KMS-11 (cell line): ENCODE measurements at regions not wholly inside any gene's neighbourhood (a gene's known extent, or its start where the extent isn't known, plus 50 kb on each side); places are given as distances from the start of the nearest gene placed in this dataset.
"Not testable (repeated sequence)": the region's sequence is repeated elsewhere in the genome, so short reads cannot be mapped to it uniquely, and the experiment has no call there.

Experiments used
- H2AFZ ChIP-seq: fragments of 200-600 bp; sonication (generic); 2 replicates; pipeline ENCODE4 v1.6.1; 2016; ENCODE audit warnings: antibody characterized with exemption, mixed run types, low read depth
- H3K27ac ChIP-seq: fragments of 200-600 bp; sonication (generic); 2 replicates; pipeline ENCODE4 v1.6.1; 2016; ENCODE audit warnings: mild to moderate bottlenecking, mixed run types
- H3K27me3 ChIP-seq: fragments of 200-600 bp; sonication (generic); 2 replicates; pipeline ENCODE4 v1.6.1; 2017; ENCODE audit warnings: mild to moderate bottlenecking, low read depth, mixed run types, moderate library complexity; ENCODE audit not compliant: insufficient read depth
- H3K36me3 ChIP-seq: fragments of 200-600 bp; sonication (generic); 2 replicates; pipeline ENCODE4 v1.6.1; 2017; ENCODE audit warnings: mild to moderate bottlenecking, mixed run types; ENCODE audit not compliant: insufficient read depth
- H3K4me1 ChIP-seq: fragments of 200-600 bp; sonication (generic); 2 replicates; pipeline ENCODE4 v1.6.1; 2016; ENCODE audit warnings: mild to moderate bottlenecking, low read depth, mixed run types; ENCODE audit not compliant: poor library complexity, severe bottlenecking
- H3K4me2 ChIP-seq: fragments of 200-600 bp; sonication (generic); 2 replicates; pipeline ENCODE4 v1.7.0; 2016; ENCODE audit warnings: mild to moderate bottlenecking, mixed run types
- H3K4me3 ChIP-seq: fragments of 200-600 bp; sonication (generic); IDR thresholded peaks from 2 replicates; pipeline ENCODE4 v1.6.1; 2017; ENCODE audit warnings: low read depth, low read length, mixed read lengths; ENCODE audit not compliant: insufficient read depth
- H3K79me2 ChIP-seq: fragments of 200-600 bp; sonication (generic); 2 replicates; pipeline ENCODE4 v1.6.1; 2016; ENCODE audit warnings: low read depth, mixed run types; ENCODE audit not compliant: insufficient read depth
- H3K9ac ChIP-seq: fragments of 200-600 bp; sonication (generic); 2 replicates; pipeline ENCODE4 v1.6.1; 2016; ENCODE audit warnings: mild to moderate bottlenecking, mixed run types
- H4K20me1 ChIP-seq: fragments of 200-600 bp; sonication (generic); 2 replicates; pipeline ENCODE4 v1.6.1; 2016; ENCODE audit warnings: mild to moderate bottlenecking, mixed run types; ENCODE audit not compliant: insufficient read depth
- TF ChIP-seq, protein P1 (sequence below): fragments of 200-600 bp; sonication (generic); conservative IDR thresholded peaks from 2 replicates; pipeline ENCODE4 v1.6.1; 2017; ENCODE audit warnings: low read depth, mild to moderate bottlenecking, antibody characterized with exemption, low read length, moderate library complexity, mixed read lengths

DNA sequence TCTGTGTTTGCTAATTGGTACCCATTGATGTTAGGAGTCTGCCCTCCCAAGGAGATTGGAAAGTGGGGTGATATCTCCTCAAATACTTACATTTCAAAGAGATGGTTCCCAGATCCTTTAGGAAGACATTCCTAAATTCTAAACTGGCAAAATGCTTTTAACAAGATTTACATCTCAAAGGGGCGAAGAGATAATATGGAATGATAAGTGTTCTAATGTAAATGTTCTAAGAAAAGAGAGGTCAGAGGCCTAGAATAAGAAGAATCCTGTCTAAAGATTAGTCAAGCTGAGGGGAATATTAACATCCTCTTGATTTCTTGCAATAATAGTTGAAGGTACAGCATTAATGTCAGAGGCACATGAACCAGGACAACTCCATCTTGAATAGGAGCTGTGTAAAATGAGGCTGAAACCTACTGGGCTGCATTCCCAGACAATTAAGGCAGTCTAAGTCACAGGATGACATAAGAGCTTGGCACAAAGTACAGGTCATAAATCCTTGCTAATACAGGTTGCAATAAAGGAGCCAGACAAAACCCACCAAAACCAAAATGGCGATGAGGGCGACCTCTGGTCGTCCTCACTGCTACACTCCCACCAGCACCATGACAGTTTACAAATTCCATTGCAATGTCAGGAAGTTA lies 2248.1 kb downstream of the ARAP2 start:
- no peaks in the 10 kb centered on the region for H3K79me2 ChIP-seq
- no peak overlapping the region for H3K4me3 ChIP-seq
- H3K36me3 ChIP-seq: no peaks in the 10 kb centered on the region
- H2AFZ ChIP-seq: no peak overlapping the region
- no peaks in the 10 kb centered on the region for H3K27me3 ChIP-seq
- no peak overlapping the region for H3K4me2 ChIP-seq
- TF ChIP-seq, protein P1, sequence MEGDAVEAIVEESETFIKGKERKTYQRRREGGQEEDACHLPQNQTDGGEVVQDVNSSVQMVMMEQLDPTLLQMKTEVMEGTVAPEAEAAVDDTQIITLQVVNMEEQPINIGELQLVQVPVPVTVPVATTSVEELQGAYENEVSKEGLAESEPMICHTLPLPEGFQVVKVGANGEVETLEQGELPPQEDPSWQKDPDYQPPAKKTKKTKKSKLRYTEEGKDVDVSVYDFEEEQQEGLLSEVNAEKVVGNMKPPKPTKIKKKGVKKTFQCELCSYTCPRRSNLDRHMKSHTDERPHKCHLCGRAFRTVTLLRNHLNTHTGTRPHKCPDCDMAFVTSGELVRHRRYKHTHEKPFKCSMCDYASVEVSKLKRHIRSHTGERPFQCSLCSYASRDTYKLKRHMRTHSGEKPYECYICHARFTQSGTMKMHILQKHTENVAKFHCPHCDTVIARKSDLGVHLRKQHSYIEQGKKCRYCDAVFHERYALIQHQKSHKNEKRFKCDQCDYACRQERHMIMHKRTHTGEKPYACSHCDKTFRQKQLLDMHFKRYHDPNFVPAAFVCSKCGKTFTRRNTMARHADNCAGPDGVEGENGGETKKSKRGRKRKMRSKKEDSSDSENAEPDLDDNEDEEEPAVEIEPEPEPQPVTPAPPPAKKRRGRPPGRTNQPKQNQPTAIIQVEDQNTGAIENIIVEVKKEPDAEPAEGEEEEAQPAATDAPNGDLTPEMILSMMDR: no peak
- H3K27ac ChIP-seq: no peak overlapping the region
- no peaks in the 10 kb centered on the region for H3K4me1 ChIP-seq
- H4K20me1 ChIP-seq: no peaks in the 10 kb centered on the region
- H3K9ac ChIP-seq: no peak overlapping the region

DNA sequence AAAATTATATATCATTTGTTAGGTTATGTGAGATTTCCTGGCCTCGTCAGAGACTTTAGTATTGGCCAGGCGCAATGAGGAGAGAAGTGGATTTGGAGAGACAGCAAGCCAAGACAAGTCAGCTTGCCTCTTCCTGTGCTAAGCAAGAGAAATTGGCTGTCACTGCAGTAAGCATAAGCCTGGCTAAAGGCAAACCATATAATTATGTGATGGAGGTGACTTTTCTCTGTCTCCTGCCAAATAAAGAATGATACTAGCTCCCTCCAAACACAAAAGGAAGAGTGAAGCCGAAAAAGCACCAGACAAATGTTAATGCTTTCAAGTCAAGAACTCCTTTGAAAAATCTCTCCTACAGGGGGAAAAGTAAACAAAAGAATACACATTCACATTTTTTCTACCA lies 2246.0 kb downstream of the ARAP2 start:
- Histone ChIP-seq H3K9ac (no peak overlapping the region), H3K27ac (no peak overlapping the region)
- TF ChIP-seq, protein P1: no peak

DNA sequence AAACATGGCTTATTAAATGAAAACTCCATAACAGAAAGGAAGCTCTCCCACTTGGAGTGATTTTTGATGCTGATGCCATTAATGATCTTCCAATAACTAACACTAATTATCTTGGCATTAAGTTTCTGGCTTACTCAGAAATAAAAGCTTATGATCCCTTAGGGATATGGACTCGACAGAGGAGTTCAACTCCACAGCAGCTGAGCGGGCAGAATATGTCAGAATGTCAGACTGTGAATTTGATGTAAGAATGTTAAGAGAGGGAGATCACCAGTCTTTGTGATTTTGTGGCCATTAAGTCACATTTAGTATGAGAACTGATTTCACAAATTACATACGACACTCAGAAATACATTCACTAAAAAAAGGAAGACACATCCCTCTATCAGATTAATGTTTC lies 2244.0 kb downstream of the ARAP2 start:
- Histone ChIP-seq H3K27me3 (no peaks in the 10 kb centered on the region), H2AFZ (no peak overlapping the region), H3K4me3 (no peak overlapping the region), H3K79me2 (no peaks in the 10 kb centered on the region), H3K36me3 (no peaks in the 10 kb centered on the region), H3K9ac (no peak overlapping the region), H3K4me1 (no peaks in the 10 kb centered on the region), H3K27ac (no peak overlapping the region), H3K4me2 (no peak overlapping the region), H4K20me1 (no peaks in the 10 kb centered on the region)
- TF ChIP-seq, protein P1: no peak

More for the DNA sequence above, 2246.0 kb downstream of the ARAP2 start:
- H3K4me2 ChIP-seq: no peak overlapping the region
- H4K20me1 ChIP-seq: no peaks in the 10 kb centered on the region
- H3K36me3 ChIP-seq: no peaks in the 10 kb centered on the region
- no peaks in the 10 kb centered on the region for H3K27me3 ChIP-seq
- no peak overlapping the region for H2AFZ ChIP-seq
- H3K4me1 ChIP-seq: no peaks in the 10 kb centered on the region
- H3K4me3 ChIP-seq: no peak overlapping the region
- H3K79me2 ChIP-seq: no peaks in the 10 kb centered on the region

DNA sequence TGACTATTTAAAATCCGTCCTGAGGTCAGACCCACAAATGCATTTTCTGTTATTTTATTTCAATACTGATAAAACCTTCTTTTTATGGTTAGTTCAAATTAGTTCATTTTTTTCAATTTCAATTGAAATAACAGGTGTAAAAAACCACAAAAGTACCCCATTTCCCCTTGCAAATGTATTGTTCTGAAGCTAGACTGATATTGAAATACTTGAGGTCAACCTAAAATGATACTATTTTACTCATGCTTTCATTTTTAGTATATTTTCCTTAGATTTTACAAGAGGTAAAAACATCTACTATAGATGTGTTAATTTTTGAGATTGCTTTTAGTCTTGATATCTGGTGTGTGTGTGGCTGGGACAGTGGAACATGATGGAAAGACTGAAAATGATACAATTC lies 2237.8 kb downstream of the ARAP2 start:
- H4K20me1 ChIP-seq, H3K36me3 ChIP-seq, H3K9ac ChIP-seq, H3K4me3 ChIP-seq, H3K27me3 ChIP-seq, H3K27ac ChIP-seq, H3K79me2 ChIP-seq, H2AFZ ChIP-seq, H3K4me2 ChIP-seq, H3K4me1 ChIP-seq: not testable (repeated sequence)

DNA sequence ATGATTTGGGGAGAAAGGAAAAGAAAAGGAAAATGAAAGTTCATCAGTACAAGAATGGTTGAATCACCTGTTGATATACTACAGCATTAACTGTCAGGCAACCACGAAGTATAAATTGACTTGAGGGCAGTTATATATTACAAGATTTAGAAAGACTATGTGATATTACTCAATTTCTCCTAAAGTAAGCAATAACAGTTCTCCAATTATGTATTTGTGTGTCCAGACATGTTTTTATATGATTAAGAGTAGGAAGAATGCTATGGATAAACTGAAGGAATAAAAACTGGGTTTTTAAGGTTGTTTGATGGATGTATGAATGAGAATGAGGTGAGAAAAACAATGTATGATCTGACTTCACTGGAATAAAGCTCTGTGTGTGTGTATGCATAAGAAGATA lies 2234.4 kb downstream of the ARAP2 start:
- no peak overlapping the region for H3K4me2 ChIP-seq

More for the DNA sequence above, 2234.4 kb downstream of the ARAP2 start:
- H3K4me3 ChIP-seq: no peak overlapping the region
- H3K9ac ChIP-seq: no peak overlapping the region
- H3K36me3 ChIP-seq: no peaks in the 10 kb centered on the region
- H3K27me3 ChIP-seq: no peaks in the 10 kb centered on the region
- no peak overlapping the region for H3K27ac ChIP-seq
- no peaks in the 10 kb centered on the region for H3K79me2 ChIP-seq
- H4K20me1 ChIP-seq: no peaks in the 10 kb centered on the region
- H3K4me1 ChIP-seq: peaks cover 9% of the 10 kb centered on the region
- TF ChIP-seq, protein P1: no peak
- no peak overlapping the region for H2AFZ ChIP-seq
